SIG-M5 (cell line): ENCODE measurements at regions not wholly inside any gene's neighbourhood (a gene's known extent, or its start where the extent isn't known, plus 50 kb on each side); places are given as distances from the start of the nearest gene placed in this dataset.

Experiments used
- DNase-seq: peaks from one replicate; lab custom pipeline; 2025; lab: John Stamatoyannopoulos, UW

DNA sequence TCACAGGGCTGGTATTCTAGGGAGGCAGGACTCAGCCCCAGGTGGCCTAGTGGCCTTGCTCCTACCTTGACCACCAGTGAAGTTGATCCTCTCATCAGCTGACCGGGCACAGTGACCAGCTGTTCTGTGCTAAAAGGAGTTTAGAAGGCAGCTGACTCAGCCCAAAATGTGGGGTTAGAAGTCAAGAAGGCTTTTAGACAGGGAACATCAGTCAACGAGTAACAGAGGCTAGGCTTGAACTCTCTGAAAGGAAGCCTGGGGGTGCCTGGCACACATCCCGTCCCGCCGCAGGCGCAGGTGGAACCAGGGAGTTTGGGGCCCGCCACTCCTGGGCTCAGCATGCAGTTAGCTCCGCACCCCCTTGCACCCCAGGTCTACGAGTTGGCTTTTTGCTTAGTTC, 114.9 kb upstream of the SLC45A1 start:
- DNase-seq, result no peak

DNA sequence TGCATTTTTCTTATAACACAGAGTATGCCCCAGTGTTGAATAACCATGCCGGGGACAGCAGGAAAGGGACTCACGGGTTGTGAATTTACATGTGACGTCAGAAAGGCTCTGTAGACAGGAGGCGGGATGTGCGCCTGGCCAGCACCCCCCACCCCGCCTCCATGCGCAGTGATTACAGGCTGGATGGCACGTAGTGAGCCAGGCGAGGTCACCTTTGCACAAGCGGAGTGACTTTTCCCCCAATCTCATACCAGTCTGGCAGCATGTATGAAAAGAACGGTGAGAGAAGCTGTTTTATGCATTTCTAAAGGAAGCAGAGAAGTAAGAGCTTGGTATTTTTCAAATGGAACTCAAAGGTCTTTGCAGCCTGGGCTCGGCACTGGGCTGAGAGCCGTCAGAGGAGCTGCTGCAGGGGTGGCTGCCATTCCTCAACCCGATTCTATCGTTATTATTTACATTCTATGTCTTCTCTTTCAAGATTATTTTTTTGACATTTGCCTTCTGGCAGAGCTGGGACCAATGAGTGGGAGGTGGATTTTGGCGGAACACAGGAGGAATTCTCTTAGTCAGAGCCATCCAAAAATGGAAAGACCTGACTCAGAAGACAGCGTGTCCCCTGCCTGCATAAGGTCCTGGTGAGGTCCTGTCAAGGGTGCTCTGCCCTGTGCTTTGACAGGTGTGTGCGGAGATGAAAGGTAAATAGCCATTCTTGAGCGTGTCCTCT, 115.6 kb upstream of the SLC45A1 start:
- no peak for DNase-seq

DNA sequence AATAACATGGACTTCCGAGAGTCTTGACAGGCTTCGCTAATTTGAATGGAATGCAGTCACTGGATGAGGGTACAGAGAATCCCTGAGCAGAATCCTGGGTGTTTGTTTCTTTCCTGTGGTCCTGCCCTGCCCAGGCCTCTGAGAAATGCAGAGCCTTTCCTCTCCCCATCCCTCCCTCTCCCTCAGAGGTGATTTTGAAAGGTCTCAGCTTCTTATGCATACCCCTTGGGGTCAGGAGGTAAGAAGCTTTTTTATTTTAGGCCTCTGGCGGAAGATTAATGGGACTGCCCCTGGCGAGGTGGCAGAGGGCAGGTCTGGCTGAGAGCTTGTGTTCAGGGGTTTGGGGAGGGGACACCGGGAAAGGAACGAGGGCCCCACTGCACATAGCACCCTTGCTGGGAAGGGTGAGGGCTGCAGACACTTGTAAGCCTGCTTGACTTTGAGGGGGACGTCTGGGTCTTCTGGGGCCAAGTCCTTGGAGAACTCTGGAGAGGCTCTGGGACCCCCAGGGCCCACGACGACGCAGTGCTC, 116.5 kb upstream of the SLC45A1 start:
- no peak for DNase-seq

DNA sequence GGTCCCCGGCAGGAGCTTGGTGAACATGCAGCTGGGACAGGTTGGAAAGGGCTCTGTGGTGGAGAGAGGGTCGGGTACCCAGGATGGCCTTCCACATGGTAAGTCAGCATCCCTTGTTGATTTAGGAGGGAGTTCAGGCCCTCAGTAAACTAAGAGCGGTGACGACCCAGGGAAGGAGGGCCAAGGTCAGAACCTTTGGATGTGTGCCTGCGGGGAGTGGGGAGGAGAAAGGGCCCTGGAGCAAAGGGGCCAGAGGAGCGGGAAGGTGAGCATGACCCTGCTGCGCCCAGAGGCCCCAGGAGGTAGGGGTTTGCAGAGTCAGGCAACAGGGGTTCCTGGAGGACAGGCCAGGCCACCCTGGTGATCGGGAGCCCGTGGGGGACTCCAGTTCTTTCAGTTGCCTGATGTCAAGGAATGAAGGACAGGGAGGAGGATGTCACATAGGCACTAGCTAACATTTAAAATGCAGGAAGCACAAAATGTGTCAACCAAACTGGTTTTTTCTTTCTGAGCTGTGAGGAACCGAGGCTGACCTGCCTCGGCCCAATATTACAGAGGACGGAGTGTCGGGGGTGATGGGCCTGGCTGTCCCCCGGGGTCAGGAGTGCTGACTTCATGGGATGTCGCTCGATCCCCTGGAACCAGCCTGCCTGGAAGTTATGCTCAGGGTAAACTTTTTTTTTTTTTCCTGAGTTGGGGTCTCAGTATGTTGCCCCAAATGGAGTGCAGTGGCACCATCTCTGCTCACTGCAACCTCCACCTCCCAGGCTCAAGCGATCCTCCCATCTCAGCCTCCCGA, 117.4 kb upstream of the SLC45A1 start:
- no peak for DNase-seq

DNA sequence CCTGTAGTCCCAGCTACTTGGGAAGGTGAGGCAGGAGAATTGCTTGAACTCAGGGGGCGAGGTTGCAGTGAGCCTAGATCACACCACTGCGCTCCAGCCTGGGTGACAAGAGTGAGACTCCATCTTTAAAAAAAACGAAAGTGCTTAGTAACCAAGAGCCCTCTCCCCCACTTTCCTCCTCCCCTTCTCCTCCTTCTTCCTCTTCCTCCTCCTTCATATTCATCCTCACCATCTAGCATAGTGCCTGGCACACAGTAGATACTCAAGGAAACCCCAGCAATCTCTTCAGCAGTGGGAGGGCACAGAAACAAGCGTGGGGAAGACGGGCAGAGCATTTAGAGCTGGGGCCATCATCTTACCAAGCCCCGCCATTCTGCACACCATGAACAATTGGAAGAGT, 119.4 kb upstream of the SLC45A1 start:
- no peak for DNase-seq

DNA sequence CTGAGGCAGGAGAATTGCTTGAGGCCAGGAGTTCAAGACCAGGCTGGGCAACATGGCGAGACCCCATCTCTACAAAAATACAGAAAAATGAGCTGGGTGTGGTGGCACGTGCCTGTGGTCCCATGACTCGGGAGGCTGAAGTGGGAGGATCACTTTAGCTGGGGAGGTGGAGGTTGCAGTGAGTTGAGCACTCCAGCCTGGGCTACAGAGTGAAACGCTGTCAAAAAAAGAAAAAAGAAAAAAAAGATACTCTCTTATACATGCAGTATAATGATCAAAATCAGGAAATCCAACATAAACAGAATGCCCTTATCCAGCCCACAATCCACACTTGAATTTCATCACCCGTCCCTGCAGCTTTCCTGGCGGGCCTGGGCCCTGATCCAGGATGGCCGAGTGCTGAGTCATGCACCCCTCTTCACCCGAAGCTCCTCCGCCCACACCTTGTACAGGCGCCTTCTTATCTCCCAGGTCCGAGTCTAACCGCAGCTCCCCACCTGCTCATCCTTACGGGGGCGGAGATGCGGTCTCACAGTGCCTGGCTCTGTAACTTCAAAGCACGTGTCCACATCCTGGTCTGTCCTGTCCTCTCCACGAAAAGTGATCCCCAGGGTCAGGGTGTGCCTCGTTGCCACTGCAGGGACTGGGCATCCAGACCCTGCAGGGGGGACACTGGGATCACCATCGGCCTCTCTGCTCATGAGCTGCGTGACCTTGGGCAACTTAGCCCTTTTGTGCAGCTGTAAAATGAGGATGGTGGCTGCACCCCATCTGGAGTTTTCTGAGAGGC, 120.2 kb upstream of the SLC45A1 start:
- DNase-seq, result no peak

DNA sequence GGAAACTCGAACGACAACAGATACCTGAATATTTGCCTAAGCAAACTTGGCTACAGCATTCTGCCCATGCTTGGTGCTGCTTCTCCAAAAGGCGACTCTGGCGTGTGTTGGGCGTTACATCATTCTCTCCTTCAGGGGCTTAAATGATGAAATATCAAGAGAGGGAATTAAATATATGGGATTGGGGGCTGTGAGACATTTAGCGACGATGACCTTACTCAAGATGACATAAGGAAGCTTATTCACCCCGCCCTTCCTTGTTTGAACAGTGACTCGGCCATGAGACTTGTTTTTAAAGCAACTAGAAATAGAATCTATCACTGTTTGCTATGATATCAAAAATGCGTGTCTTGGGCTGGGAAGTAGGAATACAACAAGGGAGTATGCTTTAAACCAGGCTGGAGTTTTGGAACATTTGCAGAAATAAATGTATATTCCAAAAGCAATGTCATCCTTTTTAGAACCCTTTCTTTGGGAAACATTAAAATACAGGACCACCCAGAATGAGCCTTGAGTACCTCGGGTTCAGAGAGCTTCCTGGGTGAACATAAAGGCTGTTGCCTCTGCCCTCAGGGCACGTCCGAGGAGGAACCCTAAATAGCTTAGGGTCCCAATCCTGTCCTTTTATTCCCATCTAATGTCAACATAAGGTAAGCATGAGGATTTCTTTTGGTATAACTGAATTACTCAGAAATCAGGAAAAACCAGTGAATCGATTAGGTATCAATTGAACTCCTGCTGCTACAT, 123.3 kb upstream of the SLC45A1 start:
- DNase-seq, result no peak

DNA sequence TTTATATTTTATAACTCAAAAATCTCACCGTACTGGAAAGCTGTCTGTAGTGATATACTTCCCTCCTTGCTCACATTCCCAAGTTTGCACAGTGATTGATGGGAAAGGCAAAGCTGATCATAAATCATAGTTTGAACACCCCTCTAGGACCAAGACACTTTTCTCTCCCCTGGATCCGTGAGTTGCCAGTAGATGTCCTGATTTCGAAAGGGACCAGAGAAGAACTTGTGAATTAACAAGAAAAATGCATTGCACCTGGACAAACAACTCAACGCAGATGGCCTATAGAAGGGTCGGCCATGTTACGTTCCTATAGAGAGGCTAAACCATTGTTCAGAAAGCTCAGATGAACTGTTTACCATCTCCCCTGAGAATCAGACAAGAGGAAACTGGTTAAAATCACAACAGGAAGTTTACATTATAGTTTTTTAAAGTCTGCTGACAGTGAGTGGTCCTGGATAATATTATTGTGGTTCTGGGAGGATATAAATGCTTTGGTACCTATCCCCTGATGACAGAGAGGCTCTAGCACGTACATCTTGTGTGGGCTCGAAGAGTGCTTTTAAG, 124.0 kb upstream of the SLC45A1 start:
- DNase-seq, result no peak

DNA sequence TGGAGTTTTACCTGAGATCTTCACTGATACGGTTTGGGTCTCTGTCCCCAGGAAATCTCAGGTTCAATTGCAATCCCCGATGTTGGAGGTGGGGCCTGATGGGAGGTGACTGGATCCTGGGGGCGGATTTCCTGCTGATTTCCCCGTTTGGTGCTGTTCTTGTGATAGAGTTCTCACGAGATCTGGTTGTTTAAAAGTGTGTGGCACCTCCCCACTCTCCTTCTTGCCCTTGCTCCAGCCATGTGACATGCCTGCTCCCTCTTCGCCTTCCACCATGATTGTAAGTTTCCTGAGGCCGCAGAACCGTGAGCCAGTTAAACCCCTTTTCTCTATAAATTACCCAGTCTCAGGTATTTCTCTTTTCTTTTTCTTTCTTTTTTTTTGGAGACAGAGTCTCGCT, 126.4 kb upstream of the SLC45A1 start:
- DNase-seq, result no peak

DNA sequence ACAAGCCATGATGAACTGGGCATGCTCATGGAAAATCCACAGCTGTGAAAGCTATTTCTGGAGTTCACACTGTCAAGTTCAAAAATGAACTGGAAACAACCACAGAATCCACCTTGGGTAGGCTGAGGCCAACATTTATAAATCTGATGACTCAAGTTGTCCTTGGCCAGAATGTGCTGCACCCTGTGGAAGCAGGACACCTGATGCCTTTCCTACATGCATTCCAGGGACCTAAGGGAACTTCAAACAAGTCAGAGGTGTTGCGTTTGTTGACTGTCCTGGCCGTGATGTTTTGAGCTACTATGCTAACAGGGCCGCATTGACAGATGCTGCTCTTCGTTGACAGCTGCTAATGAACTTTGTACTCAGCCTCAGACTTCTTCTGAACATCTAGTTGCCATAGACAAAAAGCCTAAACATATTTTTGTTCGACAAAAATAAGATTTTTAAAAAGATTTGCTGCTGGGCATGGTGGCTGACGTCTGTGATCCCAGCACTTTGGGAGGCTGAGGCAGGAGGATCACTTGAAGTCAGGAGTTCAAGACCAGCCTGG, 127.9 kb upstream of the SLC45A1 start:
- DNase-seq, result no peak

DNA sequence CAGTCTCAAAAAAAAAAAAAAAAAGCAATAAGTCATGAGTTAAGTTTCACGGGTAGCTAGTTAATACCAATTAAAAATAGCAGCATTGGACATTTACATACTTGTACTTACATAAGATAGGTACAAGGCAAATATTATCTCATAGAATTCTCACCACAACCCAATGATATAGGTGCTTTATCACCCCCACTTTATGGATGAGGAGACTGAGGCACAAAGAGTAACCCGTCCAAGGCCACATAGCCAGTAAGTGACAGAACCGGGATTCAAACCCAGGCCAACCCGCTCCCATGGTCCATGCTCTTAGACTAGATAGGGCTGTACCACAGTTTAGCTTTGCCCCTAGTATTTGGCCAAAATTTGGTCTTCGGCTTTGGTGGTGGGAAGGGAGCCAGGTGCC, 132.5 kb upstream of the SLC45A1 start:
- no peak for DNase-seq

DNA sequence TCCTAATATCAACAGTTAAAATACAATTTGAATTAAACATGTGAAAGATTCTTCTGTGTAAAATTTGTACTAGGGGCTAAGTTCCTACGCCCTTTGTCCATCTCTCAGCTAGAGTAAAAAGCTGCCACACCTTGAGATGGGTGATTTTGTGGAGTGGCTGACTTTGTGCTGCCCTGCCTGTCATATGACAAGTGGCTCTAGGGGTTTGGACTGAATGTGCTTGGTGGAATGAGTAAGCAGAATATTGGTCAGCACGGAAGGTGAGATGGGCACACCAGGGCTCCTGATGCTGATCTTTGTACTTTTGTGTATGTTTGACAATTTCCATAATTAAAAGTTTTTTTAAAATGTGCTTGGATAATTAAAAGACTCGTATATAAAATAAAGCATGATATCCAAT, 133.6 kb upstream of the SLC45A1 start:
- DNase-seq, result no peak

DNA sequence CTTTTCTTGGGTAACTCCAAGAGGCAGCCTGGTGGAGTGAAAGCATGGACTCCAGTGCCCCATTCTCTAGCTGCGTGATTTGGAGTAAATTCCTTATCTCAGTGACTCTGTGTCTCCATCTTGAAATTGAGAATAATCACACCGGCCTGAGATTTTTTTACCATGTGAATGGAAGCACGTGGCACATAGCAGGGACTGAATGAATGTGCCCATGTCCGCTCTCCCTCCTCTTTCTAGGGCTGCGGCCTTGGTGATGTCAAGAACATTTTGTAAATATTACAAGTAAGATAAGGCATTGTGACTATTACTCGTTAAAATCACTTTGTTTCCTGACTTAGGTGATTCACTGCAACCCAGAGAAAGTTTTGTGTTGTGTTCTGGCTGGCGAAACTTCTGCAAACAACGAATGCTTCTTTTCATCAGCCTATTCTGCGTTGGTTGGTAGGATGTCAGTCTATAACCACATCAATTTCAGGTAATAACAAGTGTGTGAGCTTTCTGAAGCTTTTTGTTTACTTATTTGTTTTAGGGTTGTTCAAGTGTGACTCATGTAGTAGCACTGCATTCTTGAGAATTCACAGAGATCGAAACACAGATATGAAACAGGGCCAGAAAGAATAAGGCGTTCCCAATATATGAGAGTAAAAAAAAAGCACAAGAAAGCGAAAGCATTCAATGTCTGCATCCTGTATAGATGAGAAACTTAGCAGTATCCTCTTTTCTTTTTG, 135.7 kb upstream of the SLC45A1 start:
- DNase-seq, result no peak

DNA sequence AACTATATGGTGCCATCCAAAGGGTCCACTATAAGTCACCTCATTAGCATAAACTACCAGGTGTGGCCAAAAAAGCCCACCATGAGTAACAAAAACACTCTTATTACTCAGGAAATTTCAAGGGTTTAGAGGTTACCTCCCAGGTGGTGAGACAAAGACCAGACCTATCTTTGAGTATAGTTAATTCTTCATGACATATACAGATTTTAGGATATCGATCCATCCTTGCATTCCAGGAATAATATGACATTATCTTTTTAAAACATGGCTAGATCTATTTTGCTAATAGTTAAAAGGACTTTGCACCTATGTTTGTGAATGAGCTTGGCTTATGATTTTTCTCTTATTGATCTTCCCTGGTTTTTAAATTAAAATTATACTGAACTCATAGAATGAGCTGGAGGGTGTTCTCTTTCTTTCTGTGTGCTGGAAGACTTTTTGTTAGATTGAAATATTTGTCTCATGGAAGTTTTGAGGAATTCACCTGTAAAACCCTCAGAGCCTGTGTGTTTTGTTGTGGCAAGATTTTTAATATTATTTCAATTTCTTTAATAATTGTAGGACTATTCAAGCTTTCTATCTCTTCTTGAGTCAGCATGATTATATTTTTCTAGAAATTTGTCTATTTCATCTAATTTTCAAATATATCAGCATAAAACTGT, 138.7 kb upstream of the SLC45A1 start:
- DNase-seq, result no peak

DNA sequence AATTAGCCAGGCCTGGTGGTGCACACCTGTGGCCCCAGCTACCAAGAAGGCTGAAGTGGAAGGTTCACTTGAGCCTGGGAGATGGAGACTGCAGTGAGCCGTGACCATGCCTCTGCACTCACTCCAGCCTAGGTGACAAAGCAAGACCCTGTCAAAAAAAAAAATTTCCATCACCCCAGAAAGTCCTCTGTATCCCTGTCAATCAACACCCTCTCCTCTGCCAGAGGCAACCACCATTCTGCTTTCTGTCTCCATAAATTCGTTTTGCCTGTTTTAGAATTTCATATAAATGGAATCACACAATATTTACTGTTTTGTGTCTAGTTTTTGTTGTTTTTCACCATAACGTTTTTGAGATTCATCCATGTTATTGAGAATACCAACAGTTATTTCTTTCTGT, 141.6 kb upstream of the SLC45A1 start:
- DNase-seq, result no peak

DNA sequence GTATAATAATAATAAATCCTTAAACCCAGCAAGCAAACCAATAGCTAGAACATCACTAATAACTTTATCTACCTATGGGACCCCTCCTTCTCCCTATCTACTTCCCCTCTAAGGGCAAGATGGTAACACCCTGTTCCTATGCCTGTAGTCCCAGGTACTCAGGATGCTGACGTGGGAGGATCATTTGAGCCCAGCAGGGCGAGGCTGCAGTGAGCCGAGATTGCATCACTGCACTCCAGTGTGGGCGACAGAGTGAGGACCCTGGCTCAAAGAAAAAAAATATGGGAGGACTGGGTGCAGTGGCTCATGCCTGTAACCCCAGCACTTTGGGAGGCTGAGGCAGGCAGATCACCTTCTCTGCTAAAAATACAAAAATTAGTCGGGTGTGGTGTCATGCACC, 143.1 kb upstream of the SLC45A1 start:
- DNase-seq, result no peak

DNA sequence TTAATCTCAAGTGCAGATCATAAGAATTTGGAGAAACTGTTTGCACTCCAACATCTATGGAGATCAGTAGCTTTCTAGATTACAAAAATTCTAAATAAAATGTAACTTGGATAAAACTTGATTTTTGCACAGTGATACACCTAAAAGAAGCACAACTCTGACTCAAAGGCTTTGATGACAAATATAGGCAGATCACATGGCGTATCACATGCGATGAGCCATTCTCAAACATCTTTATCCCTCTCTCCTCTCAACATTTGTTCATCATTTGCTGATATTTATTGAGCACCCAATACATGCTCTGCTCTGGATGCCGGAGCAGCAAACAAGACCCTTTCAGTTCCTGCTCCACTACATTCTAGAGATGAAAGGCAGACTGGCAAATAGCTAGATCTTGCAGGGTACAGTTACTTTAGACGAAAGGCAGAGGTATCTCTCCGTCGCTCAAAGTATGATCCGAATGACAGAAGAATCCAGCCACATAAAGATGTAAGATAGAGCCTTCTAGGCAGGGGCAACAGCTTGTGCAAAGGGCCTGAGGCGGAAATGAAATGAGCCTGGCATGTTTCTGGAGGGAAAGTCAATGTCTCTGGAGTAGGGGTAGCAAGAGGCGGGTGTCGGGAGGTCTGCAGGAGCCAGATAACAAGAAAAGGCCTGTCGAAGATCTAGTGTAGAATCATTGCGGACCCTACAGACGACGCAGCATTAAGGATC, 145.8 kb upstream of the ERRFI1 start:
- DNase-seq, result no peak

DNA sequence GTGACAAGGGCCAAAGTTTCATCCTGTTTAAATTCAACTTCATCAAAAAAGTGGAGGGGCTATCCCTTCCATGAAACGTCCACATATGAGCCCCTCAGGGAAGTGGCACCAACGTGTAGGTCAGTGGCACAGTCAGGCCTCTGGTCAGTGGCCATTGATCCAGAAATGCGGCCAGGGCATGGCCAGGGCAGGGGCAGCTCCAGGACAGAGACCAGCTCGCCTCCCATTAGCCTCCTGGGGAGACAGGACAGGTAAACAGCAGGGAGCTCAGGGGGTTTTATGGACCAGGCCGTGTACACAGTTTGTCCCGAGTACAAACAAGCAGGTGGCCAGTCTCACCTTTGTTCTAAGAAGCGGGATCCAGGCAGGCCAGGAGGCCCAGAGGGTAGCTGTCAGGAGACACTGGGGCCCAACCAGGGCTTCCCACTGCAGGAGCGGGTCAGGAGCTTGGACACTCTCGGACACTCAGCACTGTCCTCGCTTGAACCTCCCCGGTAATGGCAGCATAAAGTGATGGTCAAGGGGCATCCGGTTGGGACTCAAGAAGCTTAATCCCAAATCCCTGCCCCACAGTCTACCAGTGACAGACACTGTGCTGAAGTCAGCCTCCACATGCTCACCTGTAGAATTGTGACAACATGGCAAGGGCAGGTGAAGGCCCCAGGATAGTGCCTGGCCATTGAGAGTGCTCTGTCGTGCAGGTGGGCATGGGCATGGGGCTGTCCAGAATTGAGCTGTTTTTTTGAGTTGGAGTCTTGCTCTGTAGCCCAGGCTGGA, 144.1 kb upstream of the ERRFI1 start:
- no peak for DNase-seq
